Fibroblast of upper back skin (primary cell): ENCODE measurements at regions not wholly inside any gene's neighbourhood (a gene's known extent, or its start where the extent isn't known, plus 50 kb on each side); places are given as distances from the start of the nearest gene placed in this dataset.

Source experiments
- DNase-seq: peaks from one replicate; pipeline ENCODE4 v3.0.0-alpha.2; 2013

DNA sequence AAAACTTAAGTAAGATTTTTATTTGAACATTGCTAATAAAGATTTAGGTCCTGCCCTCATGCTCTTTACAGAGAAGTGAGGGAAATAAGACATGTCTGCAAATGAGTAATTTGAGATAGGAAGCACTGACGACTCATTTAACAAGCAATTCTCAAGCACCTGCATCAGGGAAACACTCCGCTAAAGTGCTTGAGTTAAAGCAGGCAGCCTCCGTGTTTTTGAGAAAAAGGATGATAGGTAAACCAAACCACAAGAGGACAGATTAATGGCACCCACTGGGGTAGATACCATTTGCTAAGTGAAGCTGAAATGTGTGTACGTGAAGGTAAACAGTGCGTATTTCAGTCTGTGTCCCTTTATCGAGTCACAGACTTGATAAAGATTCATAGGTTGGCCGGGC, 184.6 kb upstream of the CARD18 start:
- DNase-seq, result no peak

DNA sequence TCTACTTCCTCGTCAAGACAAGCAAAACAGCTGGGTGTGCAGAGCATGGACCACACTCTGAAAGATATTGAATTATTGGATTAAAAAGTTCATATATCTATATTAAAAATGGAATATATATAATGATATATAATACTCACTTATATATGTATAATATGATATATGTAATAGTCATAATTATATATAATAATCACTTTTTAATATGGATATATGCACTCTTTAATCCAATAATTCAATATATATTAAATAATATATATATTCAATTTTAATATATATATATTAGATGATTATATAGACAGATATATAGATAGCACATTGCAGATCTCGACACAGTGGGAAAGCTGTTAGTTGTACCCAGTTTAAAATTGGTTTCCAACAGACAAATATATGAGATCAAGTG, 182.1 kb upstream of the CARD18 start:
- no peak for DNase-seq

DNA sequence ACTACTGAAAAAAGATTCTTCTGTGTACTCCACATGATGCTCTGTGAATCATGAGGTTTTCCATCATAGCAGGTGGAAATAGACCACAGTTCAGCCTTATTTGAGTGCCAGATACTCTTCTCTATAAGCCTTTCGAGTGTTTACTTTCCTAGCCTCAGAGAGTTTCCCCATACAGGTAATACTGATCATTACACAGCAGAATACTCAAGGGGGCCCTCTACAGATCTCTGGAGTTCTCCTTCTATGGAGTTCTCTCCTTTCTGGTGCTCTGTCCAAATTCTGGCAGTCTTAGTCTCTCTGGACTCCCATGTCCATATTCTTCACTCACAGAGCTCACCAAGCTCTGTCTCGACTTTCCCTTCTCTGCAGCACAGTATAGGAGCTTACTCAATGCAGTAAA, 175.7 kb upstream of the CARD18 start:
- DNase-seq, result no peak

DNA sequence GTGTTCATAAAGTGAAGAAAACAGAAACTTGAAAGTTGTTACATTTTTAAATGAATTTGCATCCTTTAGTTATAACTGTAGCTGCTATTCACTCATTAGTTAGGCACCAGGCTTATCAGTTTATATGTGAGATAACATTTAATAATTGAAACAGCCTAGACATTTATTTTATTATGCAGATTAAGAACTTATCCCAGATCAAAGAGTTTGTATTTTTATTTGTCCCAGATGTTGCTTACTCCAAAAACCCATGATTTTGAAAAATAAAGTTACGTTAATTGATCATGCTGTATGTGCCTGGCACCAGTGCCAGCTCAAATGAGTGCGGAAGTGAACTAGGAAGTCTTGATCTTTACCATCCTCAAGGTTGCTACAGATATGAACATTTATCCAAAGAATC, 172.7 kb upstream of the CARD18 start:
- no peak for DNase-seq

DNA sequence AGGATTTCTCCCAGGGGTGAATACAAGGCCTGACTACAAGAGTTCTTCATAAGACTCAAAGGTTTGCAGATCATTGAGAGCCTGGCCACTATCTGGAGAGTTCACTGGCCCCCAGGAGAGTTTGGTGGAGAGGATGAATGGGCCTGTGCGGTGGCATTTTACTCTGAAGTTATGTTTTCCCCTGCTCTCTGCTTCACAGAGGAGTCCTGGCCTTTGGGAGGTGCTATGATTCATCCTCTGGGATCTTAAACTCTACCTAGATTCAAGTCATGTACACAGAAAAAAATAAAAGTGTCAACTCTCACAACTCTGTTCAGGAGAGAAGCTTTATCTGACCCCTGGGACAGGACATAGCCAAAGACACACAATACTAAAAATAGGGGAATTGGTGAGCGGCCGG, 159.1 kb upstream of the CARD18 start:
- peak; percentile 22 for DNase-seq

DNA sequence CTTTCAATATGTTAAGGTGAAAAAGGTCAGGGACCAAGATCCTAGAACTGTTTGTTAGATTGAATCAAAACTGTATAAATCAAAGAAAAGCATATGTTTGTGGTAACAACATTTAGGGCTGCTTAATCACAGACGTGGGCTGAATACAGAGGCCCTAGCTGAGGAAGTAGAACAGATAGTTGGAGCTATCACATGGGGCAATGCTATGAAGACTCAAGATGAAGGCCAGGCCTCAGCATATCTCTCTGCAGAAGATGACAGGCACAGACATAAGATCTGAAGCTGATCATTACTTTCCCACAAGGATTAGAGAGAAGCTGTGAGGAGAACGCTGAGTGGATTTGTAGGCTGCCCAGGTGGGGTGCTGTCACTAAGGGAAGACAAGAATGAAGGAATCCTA, 158.6 kb upstream of the CARD18 start:
- DNase-seq, result peak; percentile 1

- DNase-seq, result peak; percentile 39
Measured at GRCh38 chr11:105297463-105297862, 157.9 kb upstream of the CARD18 start.

GRCh38 chr11:105296806-105297205, 157.2 kb upstream of the CARD18 start:
- no peak for DNase-seq

- DNase-seq, result no peak
Measured at GRCh38 chr11:105296386-105296785, 156.8 kb upstream of the CARD18 start.

GRCh38 chr11:105282658-105283057, 143.1 kb upstream of the CARD18 start:
- no peak for DNase-seq

GRCh38 chr11:105274631-105275030, 135.1 kb upstream of the CARD18 start:
- no peak for DNase-seq

DNA sequence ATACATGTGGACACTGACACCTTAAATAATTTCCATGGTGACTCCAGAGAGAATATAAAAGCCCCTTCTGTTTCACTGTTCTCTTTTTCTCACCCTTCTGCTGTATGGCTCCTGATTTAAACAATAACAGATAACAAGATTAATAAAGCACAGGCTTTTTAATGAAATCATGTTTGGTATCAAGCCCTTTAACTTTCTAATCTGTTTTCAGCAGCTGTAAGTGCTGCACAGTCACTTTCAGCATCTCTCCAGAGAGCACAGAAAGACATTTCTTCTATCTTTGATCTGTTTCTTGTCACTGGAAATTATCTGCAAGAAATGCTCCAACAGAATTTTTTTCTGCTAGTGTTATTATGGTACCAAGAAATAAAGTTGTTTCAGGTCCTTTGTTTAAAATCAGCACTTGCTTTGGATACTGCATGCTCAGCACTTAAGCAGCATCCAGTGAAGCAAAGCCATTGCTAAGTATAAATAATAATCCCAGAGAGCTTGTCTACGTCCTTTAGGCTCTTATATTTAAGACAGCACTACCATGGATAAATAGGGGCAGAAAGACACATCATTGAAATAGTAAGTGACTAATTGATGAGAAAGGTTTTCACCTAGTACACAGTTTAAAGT, 134.2 kb upstream of the CARD18 start:
- no peak for DNase-seq

GRCh38 chr11:105269862-105270261, 130.3 kb upstream of the CARD18 start:
- no peak for DNase-seq

- DNase-seq, result no peak
Measured at GRCh38 chr11:105268404-105269062, 129.0 kb upstream of the CARD18 start.

DNA sequence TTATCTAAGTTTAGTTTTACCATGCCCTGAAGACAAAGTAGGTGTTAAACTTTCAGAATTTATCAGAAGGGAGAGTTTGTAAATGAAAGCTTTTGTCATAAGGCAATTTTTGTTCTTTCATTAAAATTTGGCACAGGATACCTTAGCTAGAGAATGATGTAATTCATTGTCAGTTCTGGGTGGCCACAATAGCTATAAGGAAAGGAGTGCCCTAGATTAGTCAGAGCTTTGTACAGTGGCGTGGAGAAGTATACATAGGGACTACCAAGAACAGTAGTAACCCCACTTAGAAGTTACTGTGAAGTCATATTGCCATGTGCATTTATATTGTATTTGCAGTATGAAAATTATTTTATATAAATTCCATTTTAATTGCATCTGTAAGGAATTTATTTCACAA, 126.3 kb upstream of the CARD18 start:
- peak; percentile 60 for DNase-seq

DNA sequence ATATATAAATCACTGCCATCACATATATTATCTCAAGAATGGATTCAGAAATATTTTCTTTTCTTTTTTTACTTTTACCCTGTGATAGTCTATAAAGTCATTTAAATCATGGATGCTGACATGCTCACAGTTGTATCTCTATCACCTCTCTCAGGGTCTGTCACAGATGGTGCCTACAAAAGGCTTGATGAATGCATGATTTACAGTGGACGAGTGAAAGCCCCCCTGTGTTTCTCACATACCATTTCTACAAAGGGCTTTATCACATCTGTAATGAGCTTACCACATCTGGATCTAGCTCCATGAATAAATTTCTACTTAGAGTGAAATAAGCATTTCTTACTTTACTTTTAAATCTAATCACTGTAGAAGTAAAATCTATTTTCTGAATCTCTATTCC, 121.4 kb upstream of the CARD18 start:
- DNase-seq, result no peak

DNA sequence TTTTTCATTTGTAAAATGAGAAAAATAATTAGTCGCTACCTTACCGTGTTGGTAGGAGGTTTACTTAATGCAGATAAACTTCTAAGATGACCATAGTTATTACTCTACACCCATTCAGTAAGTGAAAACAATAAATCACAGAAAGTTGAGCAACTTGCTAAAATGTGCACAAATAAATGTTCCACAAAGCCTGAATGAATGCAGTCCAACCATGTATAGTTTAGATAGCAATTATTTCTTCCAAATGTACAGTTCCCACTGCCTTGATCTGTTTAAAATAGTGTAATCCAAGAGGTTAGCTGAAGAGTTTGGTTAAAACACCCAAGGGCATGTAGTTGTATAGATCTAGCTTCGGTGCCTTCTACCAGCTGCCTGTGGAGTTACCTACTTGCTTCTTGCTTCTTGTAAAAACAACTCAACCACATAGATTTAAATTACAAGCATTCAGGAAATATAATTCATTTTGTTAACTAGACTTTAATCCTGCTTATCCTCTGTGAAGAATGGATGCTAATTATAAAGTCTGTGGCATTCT, 106.3 kb upstream of the CARD18 start:
- DNase-seq, result no peak

GRCh38 chr11:105244160-105244825, 104.7 kb upstream of the CARD18 start:
- peak; percentile 91 for DNase-seq

DNA sequence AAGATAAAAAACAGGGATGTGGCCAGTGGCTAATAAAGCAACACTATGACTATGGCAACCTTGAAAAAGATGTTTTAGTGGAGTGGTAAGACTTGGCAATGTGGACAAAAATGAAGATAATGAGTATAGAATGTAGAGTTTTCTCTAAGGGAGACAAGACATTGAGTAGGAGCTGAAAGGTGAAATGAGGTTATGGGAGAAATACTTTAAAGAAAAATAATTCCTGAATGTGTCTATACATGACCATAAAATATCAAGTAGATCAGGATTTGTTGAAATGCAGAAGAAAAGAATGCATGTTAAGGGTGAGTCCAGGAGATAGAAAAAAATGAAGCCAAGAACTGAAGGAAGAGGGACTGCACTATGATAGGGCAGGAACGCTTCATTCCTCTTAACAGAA, 101.6 kb upstream of the CARD18 start:
- peak; percentile 55 for DNase-seq

GRCh38 chr11:105236664-105237063, 97.1 kb upstream of the CARD18 start:
- peak; percentile 73 for DNase-seq

- no peak for DNase-seq
Measured at GRCh38 chr11:105233285-105233684, 93.7 kb upstream of the CARD18 start.

GRCh38 chr11:105232021-105232420, 92.5 kb upstream of the CARD18 start:
- DNase-seq, result no peak

DNA sequence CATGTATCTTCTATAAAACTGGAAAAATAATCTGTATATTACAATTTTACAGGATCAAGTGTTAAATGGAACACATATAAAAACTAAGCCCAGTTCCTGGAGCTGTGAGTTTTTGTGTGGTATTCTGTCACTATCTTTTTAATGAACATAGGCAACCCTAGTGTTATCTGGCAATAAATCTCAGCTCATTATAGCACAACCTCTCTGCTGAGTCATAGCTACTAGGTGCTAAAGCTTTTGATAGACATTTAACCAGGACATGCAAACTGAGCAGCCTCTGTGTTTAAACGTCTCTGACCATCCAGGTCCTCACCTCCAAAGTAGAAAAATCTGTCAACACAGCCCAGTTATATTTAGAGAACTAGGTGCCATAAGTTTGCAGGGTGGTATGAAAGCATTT, 91.0 kb upstream of the CARD18 start:
- no peak for DNase-seq

GRCh38 chr11:105229761-105230160, 90.2 kb upstream of the CARD18 start:
- DNase-seq, result no peak
